ENCODE measurements at regions not wholly inside any gene's neighbourhood (a gene's known extent, or its start where the extent isn't known, plus 50 kb on each side); places are given as distances from the start of the nearest gene placed in this dataset.

GRCh38 chr14:47744155-47744554, 68.8 kb upstream of the MDGA2 start:
- DNase-seq, result no peak

DNA sequence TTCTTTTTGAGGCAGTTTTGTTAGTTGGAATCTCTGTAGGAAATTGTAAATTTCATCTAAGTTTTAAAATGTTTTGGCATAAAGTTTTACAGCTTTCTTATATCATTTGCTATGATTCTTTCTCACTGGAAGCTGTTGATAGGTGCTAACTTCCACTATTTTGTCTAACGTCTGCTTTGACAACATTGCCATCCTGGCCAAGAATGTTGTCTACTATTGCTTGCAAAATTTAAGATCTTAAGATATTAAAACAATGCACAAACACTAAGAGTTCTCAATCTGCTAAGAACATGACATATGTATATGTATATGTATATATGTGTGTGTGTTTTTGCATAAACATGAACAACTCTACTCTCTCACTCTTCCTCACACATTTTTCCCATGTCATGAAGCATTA, 64.1 kb upstream of the MDGA2 start:
- no peak for DNase-seq

- no peak for DNase-seq
Observed at GRCh38 chr14:47730296-47730695, 54.9 kb upstream of the MDGA2 start.

Data from NCI-H1417 treated with DMSO at 0.1 percent for 48 hours (cell line).